ENCODE measurements at regions not wholly inside any gene's neighbourhood (a gene's known extent, or its start where the extent isn't known, plus 50 kb on each side); places are given as distances from the start of the nearest gene placed in this dataset.

DNA sequence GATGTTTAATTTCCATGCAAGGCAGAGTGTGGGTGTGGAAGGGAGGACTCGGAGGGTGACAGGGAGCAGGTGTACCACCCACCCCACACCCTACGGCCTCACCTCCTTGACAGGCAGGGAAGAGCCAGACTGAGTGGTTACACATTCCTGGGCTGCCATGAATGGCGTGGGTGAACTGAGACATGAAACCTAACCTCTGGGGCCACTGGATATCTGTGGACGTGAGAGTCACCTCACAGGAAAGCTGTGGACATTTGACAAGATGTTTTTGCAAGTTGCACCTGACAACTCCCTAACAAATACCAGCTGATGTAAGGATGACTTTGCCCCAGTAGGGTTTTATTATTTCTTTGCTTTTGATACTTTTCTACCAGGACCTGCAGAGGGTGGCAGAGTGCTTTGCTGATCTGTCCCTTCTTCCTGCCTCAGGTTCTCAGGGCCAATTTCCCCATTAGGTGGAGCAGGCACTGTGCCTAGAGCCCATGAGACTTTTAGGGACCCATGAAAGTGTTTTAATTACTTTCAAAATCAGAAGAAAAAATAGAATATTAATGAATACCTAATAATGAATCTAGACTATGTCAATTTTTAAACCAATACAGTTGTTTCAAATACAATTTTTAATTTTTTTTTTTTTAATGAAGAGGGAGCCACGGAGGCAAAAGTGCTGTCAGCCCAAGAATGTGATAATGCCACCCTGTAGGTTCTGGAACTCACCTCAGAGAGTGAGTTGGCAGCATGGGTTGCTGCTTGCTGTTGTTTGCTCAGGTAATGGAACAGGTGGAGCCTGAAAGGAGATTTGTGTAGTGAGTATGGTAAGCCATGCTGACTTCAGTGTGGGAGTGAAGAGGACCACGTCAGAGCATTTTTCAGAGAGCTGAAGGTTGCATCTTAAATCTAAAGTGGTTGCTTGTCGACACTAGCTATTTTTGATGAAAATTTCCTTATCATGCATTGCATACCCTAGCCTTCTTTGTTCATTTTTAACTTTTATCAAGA, 58.0 kb upstream of the CYSLTR2 start:
- peak; percentile 93 for ATAC-seq
- DNase-seq, result peak in 3 of 4 donors; percentile 31 to 70 (median 50)
- Histone ChIP-seq H3K4me3 (no peak overlapping the region), H3K4me1 (no peaks in the 10 kb centered on the region), H3K9me3 (no peaks in the 10 kb centered on the region), H3K27ac (no peak overlapping the region), H3K36me3 (no peaks in the 10 kb centered on the region), H3K27me3 (no peaks in the 10 kb centered on the region)
- TF ChIP-seq, protein P1, sequence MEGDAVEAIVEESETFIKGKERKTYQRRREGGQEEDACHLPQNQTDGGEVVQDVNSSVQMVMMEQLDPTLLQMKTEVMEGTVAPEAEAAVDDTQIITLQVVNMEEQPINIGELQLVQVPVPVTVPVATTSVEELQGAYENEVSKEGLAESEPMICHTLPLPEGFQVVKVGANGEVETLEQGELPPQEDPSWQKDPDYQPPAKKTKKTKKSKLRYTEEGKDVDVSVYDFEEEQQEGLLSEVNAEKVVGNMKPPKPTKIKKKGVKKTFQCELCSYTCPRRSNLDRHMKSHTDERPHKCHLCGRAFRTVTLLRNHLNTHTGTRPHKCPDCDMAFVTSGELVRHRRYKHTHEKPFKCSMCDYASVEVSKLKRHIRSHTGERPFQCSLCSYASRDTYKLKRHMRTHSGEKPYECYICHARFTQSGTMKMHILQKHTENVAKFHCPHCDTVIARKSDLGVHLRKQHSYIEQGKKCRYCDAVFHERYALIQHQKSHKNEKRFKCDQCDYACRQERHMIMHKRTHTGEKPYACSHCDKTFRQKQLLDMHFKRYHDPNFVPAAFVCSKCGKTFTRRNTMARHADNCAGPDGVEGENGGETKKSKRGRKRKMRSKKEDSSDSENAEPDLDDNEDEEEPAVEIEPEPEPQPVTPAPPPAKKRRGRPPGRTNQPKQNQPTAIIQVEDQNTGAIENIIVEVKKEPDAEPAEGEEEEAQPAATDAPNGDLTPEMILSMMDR (IDR thresholded peaks at IDR 0.05), result peak; percentile 13 to 46
- intact Hi-C loops (cut with DNase I), result loop anchor here in 1 of 2 donors (5.0 kb wide), 1 partner anchor 172 kb away; no protein-coding TSS in a partner anchor

GRCh38 chr13:48600374-48601364, 53.1 kb upstream of the CYSLTR2 start:
- Histone ChIP-seq H3K9me3 (peaks cover 0 to 4% of the 10 kb centered on the region in 2 donors), H3K4me3 (no peak overlapping the region), H3K36me3 (no peaks in the 10 kb centered on the region), H3K4me1 (no peaks in the 10 kb centered on the region), H3K27ac (no peak overlapping the region), H3K27me3 (no peaks in the 10 kb centered on the region)
- intact Hi-C loops (cut with DNase I), result no loop called here
- DNase-seq (no peak), ATAC-seq (peak; percentile 33)
- TF ChIP-seq, protein P1 (IDR thresholded peaks at IDR 0.05), result no peak

GRCh38 chr13:48602296-48603016, 51.3 kb upstream of the CYSLTR2 start:
- peak; percentile 70 for ATAC-seq
- Histone ChIP-seq H3K27ac (no peak overlapping the region), H3K9me3 (peaks cover 0 to 18% of the 10 kb centered on the region in 2 donors), H3K4me3 (no peak overlapping the region), H3K36me3 (no peaks in the 10 kb centered on the region), H3K27me3 (no peaks in the 10 kb centered on the region), H3K4me1 (no peaks in the 10 kb centered on the region)
- TF ChIP-seq, protein P1 (IDR thresholded peaks at IDR 0.05), result no peak
- DNase-seq, result no peak
- intact Hi-C loops (cut with DNase I), result no loop called here

GRCh38 chr13:48603375-48603774, 50.4 kb upstream of the CYSLTR2 start:
- TF ChIP-seq, protein P1 (IDR thresholded peaks at IDR 0.05), result no peak
- Histone ChIP-seq H3K36me3 (no peaks in the 10 kb centered on the region), H3K4me1 (no peaks in the 10 kb centered on the region), H3K4me3 (no peak overlapping the region), H3K27ac (no peak overlapping the region), H3K27me3 (no peaks in the 10 kb centered on the region), H3K9me3 (peaks cover 0 to 18% of the 10 kb centered on the region in 2 donors)
- no peak for DNase-seq
- intact Hi-C loops (cut with DNase I), result no loop called here
- no peak for ATAC-seq

Measured in left lung (tissue), 4 donors.